ENCODE measurements at regions not wholly inside any gene's neighbourhood (a gene's known extent, or its start where the extent isn't known, plus 50 kb on each side); places are given as distances from the start of the nearest gene placed in this dataset.

- Mint-ChIP-seq H3K4me3 (no peak overlapping the region), H3K27ac (no peak overlapping the region), H3K36me3 (ENCODE audit: low read depth) (no peaks in the 10 kb centered on the region), H3K27me3 (ENCODE audit: insufficient read depth) (no peaks in the 10 kb centered on the region), H3K9me3 (peaks cover 4% of the 10 kb centered on the region), H3K4me1 (ENCODE audit: low read depth) (no peaks in the 10 kb centered on the region)
- no peak for DNase-seq
- TF ChIP-seq CTCF (IDR thresholded peaks at IDR 0.05) = no peak
These were observed 333.5 kb upstream of the MAN1A1 start for GRCh38 chr6:119683031-119683430.

GRCh38 chr6:119678961-119679360, 329.4 kb upstream of the MAN1A1 start:
- no peaks in the 10 kb centered on the region for H3K27me3 Mint-ChIP-seq (ENCODE audit: insufficient read depth)
- H3K9me3 Mint-ChIP-seq = peaks cover 8% of the 10 kb centered on the region
- H3K27ac Mint-ChIP-seq = no peak overlapping the region
- H3K4me3 Mint-ChIP-seq = no peak overlapping the region
- H3K4me1 Mint-ChIP-seq (ENCODE audit: low read depth) = no peaks in the 10 kb centered on the region
- TF ChIP-seq CTCF (IDR thresholded peaks at IDR 0.05) = no peak
- no peak for DNase-seq
- no peaks in the 10 kb centered on the region for H3K36me3 Mint-ChIP-seq (ENCODE audit: low read depth)

GRCh38 chr6:119677384-119677783, 327.8 kb upstream of the MAN1A1 start:
- peaks cover 8% of the 10 kb centered on the region for H3K9me3 Mint-ChIP-seq
- H3K4me1 Mint-ChIP-seq (ENCODE audit: low read depth) = no peaks in the 10 kb centered on the region
- no peaks in the 10 kb centered on the region for H3K36me3 Mint-ChIP-seq (ENCODE audit: low read depth)
- no peak overlapping the region; the same call in 1 of the 2 replicates for H3K4me3 Mint-ChIP-seq
- no peak for DNase-seq
- H3K27ac Mint-ChIP-seq = no peak overlapping the region
- no peak for TF ChIP-seq CTCF (IDR thresholded peaks at IDR 0.05)
- H3K27me3 Mint-ChIP-seq (ENCODE audit: insufficient read depth) = no peaks in the 10 kb centered on the region

GRCh38 chr6:119676961-119677360, 327.4 kb upstream of the MAN1A1 start:
- Mint-ChIP-seq H3K4me1 (ENCODE audit: low read depth) (no peaks in the 10 kb centered on the region), H3K9me3 (peaks cover 8% of the 10 kb centered on the region), H3K36me3 (ENCODE audit: low read depth) (no peaks in the 10 kb centered on the region), H3K27me3 (ENCODE audit: insufficient read depth) (no peaks in the 10 kb centered on the region), H3K27ac (no peak overlapping the region), H3K4me3 (no peak overlapping the region)
- TF ChIP-seq CTCF (IDR thresholded peaks at IDR 0.05) = no peak
- no peak for DNase-seq

GRCh38 chr6:119676230-119676629, 326.7 kb upstream of the MAN1A1 start:
- no peak for TF ChIP-seq CTCF (IDR thresholded peaks at IDR 0.05)
- Mint-ChIP-seq H3K9me3 (peaks cover 5% of the 10 kb centered on the region), H3K27me3 (ENCODE audit: insufficient read depth) (no peaks in the 10 kb centered on the region; the same call in 1 of the 2 replicates), H3K4me3 (no peak overlapping the region), H3K27ac (no peak overlapping the region), H3K4me1 (ENCODE audit: low read depth) (no peaks in the 10 kb centered on the region), H3K36me3 (ENCODE audit: low read depth) (no peaks in the 10 kb centered on the region)
- no peak for DNase-seq

GRCh38 chr6:119673741-119674140, 324.2 kb upstream of the MAN1A1 start:
- no peak for TF ChIP-seq CTCF (IDR thresholded peaks at IDR 0.05)
- no peaks in the 10 kb centered on the region for H3K36me3 Mint-ChIP-seq (ENCODE audit: low read depth)
- peaks cover 8% of the 10 kb centered on the region; the same call in 1 of the 2 replicates for H3K9me3 Mint-ChIP-seq

More at GRCh38 chr6:119673741-119674140, 324.2 kb upstream of the MAN1A1 start:
- DNase-seq = no peak
- no peaks in the 10 kb centered on the region for H3K4me1 Mint-ChIP-seq (ENCODE audit: low read depth)
- no peak overlapping the region for H3K27ac Mint-ChIP-seq
- H3K4me3 Mint-ChIP-seq = no peak overlapping the region
- H3K27me3 Mint-ChIP-seq (ENCODE audit: insufficient read depth) = no peaks in the 10 kb centered on the region; the same call in 1 of the 2 replicates

Measured in HFFc6 (cell line).